GM12878 (cell line): ENCODE measurements at regions not wholly inside any gene's neighbourhood (a gene's known extent, or its start where the extent isn't known, plus 50 kb on each side); places are given as distances from the start of the nearest gene placed in this dataset.

Source experiments
- ATAC-seq: fragments of 200-7000 bp; cut with Tn5 transposase; 3 replicates; pipeline ENCODE4 v1.9.1; 2020; ENCODE audit warnings: mild to moderate bottlenecking, moderate library complexity
- BruUV-seq: library from RNA; stranded (reverse); fragments of 400-500 nt; replicated peaks from 2 replicates; lab custom pipeline; 2021; lab: Mats Ljungman, UMichigan
- CTCF ChIA-PET: fragments of 300-600 bp; sonication (Branson Sonifier 250); formaldehyde crosslinking; extraction: SDS; loops from one replicate; lab custom pipeline; 2021; ENCODE audit warnings: inconsistent platforms; lab: Yijun Ruan, JAX
- POLR2A ChIA-PET: fragments of 350-600 bp; formaldehyde crosslinking; extraction: SDS; loops from one replicate; lab custom pipeline; 2021; ENCODE audit warnings: inconsistent platforms; lab: Charles Lee
- RAD21 ChIA-PET: fragments of 300-600 bp; sonication (Branson Sonifier 250); formaldehyde crosslinking; loops from one replicate; lab custom pipeline; 2023; ENCODE audit warnings: antibody characterized with exemption; ENCODE audit not compliant: unreplicated experiment; lab: Charles Lee
- SMC1A ChIA-PET: fragments of 300-600 bp; sonication (Branson Sonifier 250); formaldehyde crosslinking; loops from one replicate; lab custom pipeline; 2023; ENCODE audit not compliant: unreplicated experiment, uncharacterized antibody; lab: Charles Lee
- DNase-seq: peaks from one replicate; pipeline ENCODE4 v3.0.0-alpha.2; 2011; ENCODE audit warnings: low read depth, low spot score
- FAIRE-seq: peaks from 3 replicates; lab custom pipeline; 2011; peaks lifted over from hg19 to GRCh38; lab: Jason Lieb, UNC
- H2AFZ ChIP-seq: 2 replicates; pipeline ENCODE4 v1.6.0; 2011; ENCODE audit warnings: low read depth, low read length, control low read depth; ENCODE audit not compliant: control insufficient read depth
- H3K27ac ChIP-seq: 2 replicates; pipeline ENCODE4 v1.5.1; 2011; ENCODE audit warnings: control low read depth; ENCODE audit not compliant: control insufficient read depth, insufficient read depth
- H3K27me3 ChIP-seq, 2 experiments: replicated peaks in 1 of 2; 2 replicates each; pipeline versions ENCODE4 v1.6.0 to v1.6.1; 2011; ENCODE audit warnings: low read length in 1 of 2; ENCODE audit not compliant: control insufficient read depth in 2 of 2, insufficient read depth in 2 of 2
- H3K36me3 ChIP-seq, 2 experiments: 2 replicates each; pipeline ENCODE4 v1.5.1; 2011; ENCODE audit warnings: low read length in 1 of 2; ENCODE audit not compliant: control insufficient read depth in 2 of 2, insufficient read depth in 2 of 2
- H3K4me1 ChIP-seq: 2 replicates; pipeline ENCODE4 v1.6.1; 2011; ENCODE audit warnings: mild to moderate bottlenecking, low read length, moderate library complexity, mixed read lengths; ENCODE audit not compliant: control insufficient read depth, insufficient read depth
- H3K4me2 ChIP-seq: 2 replicates; pipeline ENCODE4 v1.6.0; 2011; ENCODE audit warnings: control low read depth; ENCODE audit not compliant: control insufficient read depth, insufficient read depth
- H3K4me3 ChIP-seq: fragments of 200-600 bp; sonication (generic); 2 replicates; pipeline ENCODE4 v1.5.1; 2016
- H3K79me2 ChIP-seq: 2 replicates; pipeline ENCODE4 v1.6.0; 2011; ENCODE audit warnings: low read length; ENCODE audit not compliant: control insufficient read depth, insufficient read depth
- H3K9ac ChIP-seq: 2 replicates; pipeline ENCODE4 v1.8.0; 2011; ENCODE audit warnings: low read length, control low read depth, mixed read lengths; ENCODE audit not compliant: control insufficient read depth, insufficient read depth
- H3K9me3 ChIP-seq: replicated peaks from 3 replicates; pipeline ENCODE4 v1.5.1; 2011; ENCODE audit warnings: mild to moderate bottlenecking, low read length; ENCODE audit not compliant: control insufficient read depth, insufficient read depth
- H4K20me1 ChIP-seq: 2 replicates; pipeline ENCODE4 v1.6.0; 2011; ENCODE audit not compliant: control insufficient read depth, insufficient read depth
- CBX5 ChIP-seq: sonication (generic); IDR thresholded peaks from 2 replicates; pipeline ENCODE4 v1.6.1; 2016; ENCODE audit warnings: low read depth, moderate library complexity, mild to moderate bottlenecking, inconsistent platforms
- CEBPB ChIP-seq, 2 experiments: fragments of 150-350 bp in 1 of 2; IDR thresholded peaks; 2 replicates each; pipeline ENCODE4 v1.6.1; 2012 to 2014; ENCODE audit warnings: low read depth in 2 of 2, low read length in 2 of 2, borderline replicate concordance in 1 of 2, inconsistent platforms in 1 of 2
- GATAD2B ChIP-seq: fragments of 450-650 bp; conservative IDR thresholded peaks from 2 replicates; pipeline ENCODE4 v1.6.1; 2017; ENCODE audit warnings: low read depth, mild to moderate bottlenecking, moderate library complexity
- HDAC6 ChIP-seq: fragments of 200-600 bp; sonication (generic); IDR thresholded peaks from one replicate; pipeline ENCODE4 v1.8.0; 2017; ENCODE audit warnings: antibody characterized with exemption; ENCODE audit not compliant: unreplicated experiment
- MTA3 ChIP-seq: IDR thresholded peaks from 2 replicates; pipeline ENCODE4 v1.6.1; 2012; ENCODE audit warnings: low read length, inconsistent platforms, borderline replicate concordance
- MYC ChIP-seq: IDR thresholded peaks from 2 replicates; pipeline ENCODE4 v1.6.1; 2011; ENCODE audit warnings: mild to moderate bottlenecking, low read length, moderate library complexity, inconsistent platforms; ENCODE audit not compliant: insufficient read depth, insufficient replicate concordance, insufficient read length, severe bottlenecking
- NFYA ChIP-seq: IDR thresholded peaks from 2 replicates; pipeline ENCODE4 v1.6.1; 2011; ENCODE audit warnings: low read depth, mild to moderate bottlenecking, low read length, improper control_type of control experiment, borderline replicate concordance
- PAX5 ChIP-seq: IDR thresholded peaks from 2 replicates; pipeline ENCODE4 v1.6.1; 2011; ENCODE audit warnings: low read depth, low read length, borderline replicate concordance
- PAX8 ChIP-seq: fragments of 450-650 bp; IDR thresholded peaks from 2 replicates; pipeline ENCODE4 v1.6.1; 2017; ENCODE audit warnings: mild to moderate bottlenecking, moderate library complexity
- POLR2AphosphoS5 ChIP-seq: IDR thresholded peaks from 2 replicates; pipeline ENCODE4 v1.6.1; 2011; ENCODE audit warnings: mild to moderate bottlenecking, low read length, inconsistent platforms
- RAD51 ChIP-seq: fragments of 450-650 bp; IDR thresholded peaks from 2 replicates; pipeline ENCODE4 v1.6.1; 2016; ENCODE audit warnings: moderate library complexity, mild to moderate bottlenecking, inconsistent platforms
- RELA ChIP-seq: fragments of 450-650 bp; IDR thresholded peaks from 2 replicates; pipeline ENCODE4 v1.8.0; 2014; ENCODE audit warnings: borderline replicate concordance; ENCODE audit not compliant: partially characterized antibody
- SREBF1 ChIP-seq: IDR thresholded peaks from 2 replicates; pipeline ENCODE4 v1.6.1; 2012; ENCODE audit warnings: mild to moderate bottlenecking, low read length
- ZNF24 ChIP-seq: fragments of 450-650 bp; IDR thresholded peaks from 2 replicates; pipeline ENCODE4 v1.6.1; 2017; ENCODE audit warnings: antibody characterized with exemption, mild to moderate bottlenecking
- WGBS: methylation state at CpG from one replicate; pipeline ENCODE4 v1.1.6; 2016; ENCODE audit warnings: low lambda C conversion rate; ENCODE audit not compliant: insufficient replicate concordance, insufficient coverage; ENCODE audit errors: missing lambda C conversion rate; 5-methylcytosine and 5-hydroxymethylcytosine counted together
- in situ Hi-C: fragments of 300-500 bp; cut with MboI; formaldehyde crosslinking; loops from 9 replicates; pipeline ENCODE4 v1.14.3; 2018; ENCODE audit warnings: mixed read lengths
- intact Hi-C: fragments of 100-400 bp; cut with micrococcal nuclease; formaldehyde crosslinking; loops from one replicate; pipeline ENCODE4 v1.14.2; 2022; ENCODE audit not compliant: unreplicated experiment
- TF ChIP-seq, protein P1 (sequence below): fragments of 450-650 bp; IDR thresholded peaks from 2 replicates; pipeline ENCODE4 v1.6.1; 2017; ENCODE audit warnings: mild to moderate bottlenecking, low read depth, inconsistent platforms; ENCODE audit not compliant: poor library complexity, severe bottlenecking
- TF ChIP-seq, protein P2 (sequence below): fragments of 450-650 bp; formaldehyde crosslinking; IDR thresholded peaks from 2 replicates; pipeline ENCODE4 v1.4.0; 2022; ENCODE audit warnings: mild to moderate bottlenecking, moderate library complexity

DNA sequence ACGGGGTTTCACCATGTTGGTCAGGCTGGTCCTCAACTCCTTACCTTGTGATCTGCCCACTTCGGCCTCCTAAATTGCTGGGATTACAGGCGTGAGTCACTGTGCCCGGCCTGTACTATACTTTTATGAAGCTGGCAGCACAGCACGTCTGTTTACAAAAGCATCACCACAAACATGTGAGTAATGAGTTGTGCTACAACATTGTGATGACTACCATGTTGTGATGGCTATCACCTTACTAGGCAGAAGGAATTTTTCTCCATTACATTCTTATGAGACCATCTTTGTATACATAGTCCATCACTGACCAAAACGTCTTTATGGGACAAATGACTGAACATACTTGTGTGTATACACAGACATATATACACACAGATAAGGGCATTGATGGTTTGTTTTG is 1019.0 kb downstream of the CDH18 start:
- no peak overlapping the region for H3K4me2 ChIP-seq
- intact Hi-C loops: no loop called here
- H3K4me1 ChIP-seq: no peaks in the 10 kb centered on the region
- H3K27ac ChIP-seq: no peak overlapping the region
- no peak overlapping the region for H2AFZ ChIP-seq
- TF ChIP-seq CBX5 (no peak), SREBF1 (no peak), RELA (no peak), PAX5 (no peak), CEBPB (IDR thresholded peaks at IDR 0.05; ENCODE audit: borderline replicate concordance in 1 of 2, low read depth in 2 of 2, low read length in 2 of 2) (no peak), NFYA (no peak), HDAC6 (no peak), POLR2AphosphoS5 (no peak), MTA3 (no peak), GATAD2B (no peak), RAD51 (no peak), MYC (no peak), ZNF24 (no peak), PAX8 (no peak)
- TF ChIP-seq, protein P1, sequence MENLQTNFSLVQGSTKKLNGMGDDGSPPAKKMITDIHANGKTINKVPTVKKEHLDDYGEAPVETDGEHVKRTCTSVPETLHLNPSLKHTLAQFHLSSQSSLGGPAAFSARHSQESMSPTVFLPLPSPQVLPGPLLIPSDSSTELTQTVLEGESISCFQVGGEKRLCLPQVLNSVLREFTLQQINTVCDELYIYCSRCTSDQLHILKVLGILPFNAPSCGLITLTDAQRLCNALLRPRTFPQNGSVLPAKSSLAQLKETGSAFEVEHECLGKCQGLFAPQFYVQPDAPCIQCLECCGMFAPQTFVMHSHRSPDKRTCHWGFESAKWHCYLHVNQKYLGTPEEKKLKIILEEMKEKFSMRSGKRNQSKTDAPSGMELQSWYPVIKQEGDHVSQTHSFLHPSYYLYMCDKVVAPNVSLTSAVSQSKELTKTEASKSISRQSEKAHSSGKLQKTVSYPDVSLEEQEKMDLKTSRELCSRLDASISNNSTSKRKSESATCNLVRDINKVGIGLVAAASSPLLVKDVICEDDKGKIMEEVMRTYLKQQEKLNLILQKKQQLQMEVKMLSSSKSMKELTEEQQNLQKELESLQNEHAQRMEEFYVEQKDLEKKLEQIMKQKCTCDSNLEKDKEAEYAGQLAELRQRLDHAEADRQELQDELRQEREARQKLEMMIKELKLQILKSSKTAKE: no peak
- TF ChIP-seq, protein P2, sequence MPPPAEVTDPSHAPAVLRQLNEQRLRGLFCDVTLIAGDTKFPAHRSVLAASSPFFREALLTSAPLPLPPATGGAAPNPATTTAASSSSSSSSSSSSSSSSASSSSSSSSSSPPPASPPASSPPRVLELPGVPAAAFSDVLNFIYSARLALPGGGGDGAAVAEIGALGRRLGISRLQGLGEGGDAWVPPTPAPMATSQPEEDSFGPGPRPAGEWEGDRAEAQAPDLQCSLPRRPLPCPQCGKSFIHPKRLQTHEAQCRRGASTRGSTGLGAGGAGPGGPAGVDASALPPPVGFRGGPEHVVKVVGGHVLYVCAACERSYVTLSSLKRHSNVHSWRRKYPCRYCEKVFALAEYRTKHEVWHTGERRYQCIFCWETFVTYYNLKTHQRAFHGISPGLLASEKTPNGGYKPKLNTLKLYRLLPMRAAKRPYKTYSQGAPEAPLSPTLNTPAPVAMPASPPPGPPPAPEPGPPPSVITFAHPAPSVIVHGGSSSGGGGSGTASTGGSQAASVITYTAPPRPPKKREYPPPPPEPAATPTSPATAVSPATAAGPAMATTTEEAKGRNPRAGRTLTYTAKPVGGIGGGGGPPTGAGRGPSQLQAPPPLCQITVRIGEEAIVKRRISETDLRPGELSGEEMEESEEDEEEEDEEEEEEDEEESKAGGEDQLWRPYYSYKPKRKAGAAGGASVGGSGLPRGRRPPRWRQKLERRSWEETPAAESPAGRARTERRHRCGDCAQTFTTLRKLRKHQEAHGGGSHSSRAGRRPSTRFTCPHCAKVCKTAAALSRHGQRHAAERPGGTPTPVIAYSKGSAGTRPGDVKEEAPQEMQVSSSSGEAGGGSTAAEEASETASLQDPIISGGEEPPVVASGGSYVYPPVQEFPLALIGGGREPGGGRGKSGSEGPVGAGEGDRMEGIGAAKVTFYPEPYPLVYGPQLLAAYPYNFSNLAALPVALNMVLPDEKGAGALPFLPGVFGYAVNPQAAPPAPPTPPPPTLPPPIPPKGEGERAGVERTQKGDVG: no peak
- TF ChIP-seq, all 136 proteins: peak for 0
- H3K36me3 ChIP-seq: no peaks in the 10 kb centered on the region
- ChIA-PET RAD21 (no interaction called here), SMC1A (no interaction called here), POLR2A (no interaction called here), CTCF (no interaction called here)
- ATAC-seq (no peak), DNase-seq (no peak), FAIRE-seq (no peak)
- H3K4me3 ChIP-seq: no peak overlapping the region
- H3K9ac ChIP-seq: no peak overlapping the region
- WGBS: 29% methylated on average over 6 of the region's 6 CpGs
- no peaks in the 10 kb centered on the region for H3K27me3 ChIP-seq
- BruUV-seq: no TSS peak
- H4K20me1 ChIP-seq: no peaks in the 10 kb centered on the region
- H3K79me2 ChIP-seq: no peaks in the 10 kb centered on the region
- H3K9me3 ChIP-seq: no peaks in the 10 kb centered on the region
- in situ Hi-C loops: no loop called here
